Upper lobe of left lung (tissue), 4 donors: ENCODE measurements at regions not wholly inside any gene's neighbourhood (a gene's known extent, or its start where the extent isn't known, plus 50 kb on each side); places are given as distances from the start of the nearest gene placed in this dataset.

Experiments used
- CTCF ChIP-seq, 6 experiments: fragments of 450-650 bp in 4 of 6; fragments of 200-600 bp in 2 of 6; sonication (generic) in 2 of 6; IDR thresholded peaks; one replicate each; pipeline ENCODE4 v1.5.1; 2016 to 2019; ENCODE audit warnings: antibody characterized with exemption in 6 of 6
- POLR2A ChIP-seq, 4 donors: fragments of 450-650 bp; IDR thresholded peaks; one replicate each; pipeline ENCODE4 v1.5.1; 2016 to 2017; ENCODE audit warnings: antibody characterized with exemption in 4 of 4, mild to moderate bottlenecking in 2 of 4
- POLR2AphosphoS5 ChIP-seq, 2 donors: sonication (generic); formaldehyde crosslinking; IDR thresholded peaks; one replicate each; pipeline ENCODE4 v1.5.1; 2017; ENCODE audit warnings: antibody characterized with exemption in 2 of 2

DNA sequence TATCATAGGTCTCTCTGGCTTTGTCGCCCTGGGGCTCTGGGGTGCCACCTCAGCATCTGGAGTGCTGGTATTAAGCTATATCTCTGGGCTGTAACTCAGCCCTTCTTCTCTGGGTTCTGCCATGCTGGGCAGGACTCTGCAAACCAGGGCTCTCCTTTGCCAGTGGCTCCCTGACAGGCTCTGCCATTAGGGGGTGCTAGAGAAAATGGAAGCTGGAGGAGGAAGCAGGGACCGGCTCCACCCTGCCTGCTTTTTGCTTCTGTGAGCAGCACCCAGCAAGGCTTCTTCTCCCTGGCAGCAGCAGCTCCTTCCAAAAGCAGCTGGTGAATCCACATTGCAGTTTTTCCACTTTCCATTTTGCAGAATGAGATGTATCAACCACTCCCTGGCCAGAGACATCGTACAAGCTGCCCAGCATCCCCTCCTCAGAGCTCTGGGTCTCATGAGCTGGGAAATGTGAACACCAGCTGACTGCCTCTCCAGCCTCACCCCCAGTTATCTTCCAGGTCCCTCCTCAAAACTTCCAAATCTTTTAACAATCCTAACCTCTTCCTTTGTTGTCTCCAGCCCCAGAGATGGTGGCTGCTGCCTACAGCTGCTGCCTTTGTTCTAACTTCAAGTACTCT, 165.0 kb downstream of the ABHD5 start:
- no peak for TF ChIP-seq POLR2AphosphoS5 (IDR thresholded peaks at IDR 0.05)
- peak; percentile 45 to 59 (median 50) for TF ChIP-seq CTCF (IDR thresholded peaks at IDR 0.05)
- no peak for TF ChIP-seq POLR2A (IDR thresholded peaks at IDR 0.05)
